HG02678 (cell line): ENCODE measurements at regions not wholly inside any gene's neighbourhood (a gene's known extent, or its start where the extent isn't known, plus 50 kb on each side); places are given as distances from the start of the nearest gene placed in this dataset.

Experiments
- ATAC-seq: cut with Tn5 transposase; IDR thresholded peaks from one replicate; pipeline ENCODE4 v1.9.1; 2021; ENCODE audit warnings: mild to moderate bottlenecking, moderate library complexity; ENCODE audit not compliant: unreplicated experiment

DNA sequence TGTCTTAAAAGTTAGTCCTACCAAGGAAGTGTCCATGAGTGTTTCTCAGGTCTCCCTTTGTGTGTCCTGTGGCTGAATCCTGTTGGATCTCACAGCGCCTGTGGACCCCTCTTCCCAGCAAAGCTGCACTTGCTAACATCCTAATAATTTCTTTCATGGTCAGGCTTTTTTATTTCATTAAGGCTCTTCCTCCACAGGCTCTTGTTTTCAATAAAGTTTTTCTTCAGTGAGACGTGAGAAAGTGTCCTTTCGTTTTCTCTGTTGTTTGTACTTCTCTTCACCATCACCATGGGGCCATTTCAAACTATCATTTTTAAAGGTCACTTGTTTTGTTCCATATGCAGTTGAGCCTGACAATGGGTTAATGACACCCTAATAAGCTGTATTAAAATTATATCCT lies 231.5 kb downstream of the LMO4 start:
- no peak for ATAC-seq

DNA sequence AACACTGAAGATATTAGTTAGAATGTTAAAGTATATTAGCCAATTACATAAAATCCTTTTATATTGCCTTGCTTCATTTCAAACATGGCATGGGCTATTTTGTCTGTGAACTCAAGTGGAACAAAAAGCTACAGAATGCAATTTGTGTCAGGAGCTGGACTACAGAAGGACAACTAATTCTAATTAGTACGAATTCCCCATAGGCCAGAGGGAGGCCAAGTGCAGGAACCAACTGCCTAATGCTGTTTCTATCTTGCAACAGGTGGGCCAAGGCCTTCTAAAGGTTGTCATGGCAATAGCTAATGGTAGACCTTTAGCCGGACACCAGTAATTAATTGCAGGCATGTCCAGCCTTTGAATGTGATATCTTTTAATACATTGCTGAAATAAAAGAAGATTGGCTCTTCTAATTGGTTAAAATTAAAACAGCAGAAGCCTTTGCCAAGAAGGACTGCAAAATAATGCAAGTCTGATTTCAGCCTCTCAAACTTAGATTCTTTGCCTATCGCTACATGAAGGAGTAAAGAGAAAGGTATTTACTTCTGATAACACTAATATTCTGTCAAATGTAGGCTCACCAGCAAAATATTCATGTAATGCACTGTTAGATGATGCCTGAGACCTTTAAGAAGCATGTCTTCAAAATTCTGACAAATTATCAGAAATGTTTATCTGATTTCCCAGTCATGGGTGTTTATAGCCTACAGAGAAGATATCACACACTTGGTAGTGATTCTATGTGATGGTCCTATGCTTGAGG lies 232.1 kb downstream of the LMO4 start:
- ATAC-seq, result no peak

DNA sequence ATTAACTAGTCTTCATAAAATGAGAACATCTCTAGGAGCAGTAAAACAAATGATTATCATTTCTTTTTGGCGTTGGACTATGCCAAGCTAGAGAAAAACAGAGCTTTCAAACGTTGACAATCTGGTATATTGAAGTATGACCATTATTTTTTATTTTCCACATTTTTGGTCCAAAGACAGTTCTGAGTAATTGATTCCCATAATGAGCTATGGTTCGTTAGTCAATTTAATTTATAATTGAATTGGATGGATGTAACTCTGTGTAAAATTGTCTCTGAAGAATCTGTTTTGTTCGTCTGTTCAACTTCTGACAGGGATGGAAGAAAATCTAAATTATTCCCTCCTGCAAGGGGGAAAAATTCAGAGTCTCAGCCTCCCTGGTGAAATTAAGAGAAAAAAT lies 234.5 kb downstream of the LMO4 start:
- ATAC-seq, result no peak

DNA sequence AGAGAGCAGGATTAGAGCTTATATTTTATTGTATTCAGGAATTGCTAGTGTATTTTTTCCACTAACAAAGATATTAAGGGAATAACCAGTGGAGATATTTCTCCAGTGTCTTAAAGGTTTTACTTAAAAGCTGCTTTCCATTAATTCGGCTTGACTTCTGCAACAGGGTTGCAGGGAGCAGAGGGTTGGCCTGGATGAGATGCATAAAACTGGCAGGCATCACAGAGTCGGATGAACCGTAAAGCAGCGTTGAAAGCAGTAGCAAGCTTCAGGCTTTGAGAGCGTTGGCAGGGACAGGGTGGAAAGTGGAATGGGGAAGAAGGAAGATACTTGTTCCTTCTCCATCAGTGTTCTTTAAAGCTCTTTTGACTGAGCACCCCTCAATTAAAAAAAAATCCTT lies 237.2 kb downstream of the LMO4 start:
- no peak for ATAC-seq

DNA sequence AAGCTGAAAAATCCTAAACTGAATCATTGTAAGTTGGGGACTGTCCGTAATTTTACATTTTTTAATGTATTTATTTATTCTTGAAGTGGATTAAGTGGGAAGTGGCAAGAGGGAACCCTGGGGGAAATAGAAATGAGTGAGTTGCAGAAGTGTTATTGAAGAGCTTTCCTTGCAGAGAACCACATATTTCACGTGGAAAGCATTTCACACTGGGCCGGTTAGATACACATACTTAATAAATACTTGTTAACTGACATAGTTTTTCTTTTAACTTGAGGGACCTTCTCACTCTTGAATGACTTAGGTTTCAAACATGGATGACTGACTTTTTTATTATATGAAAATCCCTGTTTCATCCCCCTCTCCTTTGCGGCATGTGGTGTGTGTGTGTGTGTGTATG lies 239.3 kb downstream of the LMO4 start:
- ATAC-seq, result no peak

DNA sequence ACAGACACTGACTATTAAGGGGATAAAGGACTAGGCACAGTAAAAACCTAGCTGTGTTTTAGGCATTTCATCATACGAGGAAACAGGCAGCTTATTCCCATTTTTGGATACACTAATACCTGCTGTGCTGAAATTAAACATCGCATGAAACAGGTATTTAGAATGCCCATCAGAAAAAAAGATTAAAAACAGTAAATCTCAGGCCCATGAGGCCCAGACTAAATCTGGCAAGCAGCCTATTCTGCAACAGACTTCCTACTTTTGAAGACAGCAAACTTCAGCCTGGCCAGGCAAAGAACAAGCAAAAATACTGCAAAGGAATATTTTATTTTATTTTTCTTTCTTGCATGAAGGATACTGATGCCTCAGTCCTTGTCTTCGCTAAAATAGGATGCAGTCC lies 240.2 kb downstream of the LMO4 start:
- no peak for ATAC-seq

DNA sequence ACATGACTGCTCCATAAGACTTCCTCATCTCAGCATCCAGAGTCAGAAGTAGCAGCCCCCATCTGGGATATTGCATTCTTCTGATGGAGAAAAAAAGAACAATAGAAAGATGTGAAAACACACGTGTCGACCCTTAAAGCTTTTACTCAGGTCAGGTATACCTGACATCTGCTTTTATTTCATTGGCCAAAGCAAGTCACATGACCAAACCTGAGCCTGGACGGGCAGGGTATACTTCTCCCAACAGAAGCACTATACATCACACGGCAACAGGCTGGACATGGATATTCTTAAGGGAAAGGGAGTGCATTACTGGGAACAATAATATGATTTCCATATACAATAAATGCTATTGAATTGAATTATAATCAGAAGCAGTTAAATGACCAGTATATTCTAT lies 243.3 kb downstream of the LMO4 start:
- ATAC-seq, result no peak

DNA sequence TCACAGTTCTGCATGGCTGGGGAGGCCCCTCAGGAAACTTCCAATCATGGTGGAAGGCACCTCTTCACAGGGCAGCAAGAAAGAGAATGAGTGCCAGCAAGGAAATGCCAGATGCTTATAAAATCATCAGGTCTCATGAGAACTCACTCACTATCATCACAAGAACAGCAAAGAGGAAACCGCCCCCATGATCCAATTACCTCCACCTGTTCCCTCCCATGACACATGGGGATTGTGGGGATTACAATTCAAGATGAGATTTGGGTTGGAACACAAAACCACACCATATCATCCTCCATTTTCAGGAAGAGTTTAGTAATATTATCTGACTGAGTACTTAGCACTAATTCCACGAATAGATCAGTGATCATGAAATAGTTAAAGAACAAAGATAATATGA lies 244.2 kb downstream of the LMO4 start:
- ATAC-seq, result no peak

DNA sequence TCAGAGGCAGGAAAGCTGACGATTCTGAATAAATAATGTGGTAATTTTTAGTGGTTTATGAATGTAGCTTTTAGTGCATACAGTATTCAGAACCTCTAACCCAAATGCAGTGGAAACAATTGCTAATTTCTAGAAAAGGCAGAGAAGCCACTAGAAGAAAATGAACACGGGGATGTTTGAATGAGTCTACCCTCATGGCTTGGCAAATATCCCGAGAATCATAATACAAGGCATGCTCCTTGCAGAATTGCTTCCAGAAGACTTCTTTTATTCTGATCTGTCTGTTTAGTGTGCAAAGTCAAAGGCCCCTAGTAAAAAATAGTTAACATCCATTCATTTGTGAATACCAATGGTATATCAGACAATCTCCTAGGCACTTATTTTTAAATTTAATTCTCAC lies 246.8 kb downstream of the LMO4 start:
- no peak for ATAC-seq

DNA sequence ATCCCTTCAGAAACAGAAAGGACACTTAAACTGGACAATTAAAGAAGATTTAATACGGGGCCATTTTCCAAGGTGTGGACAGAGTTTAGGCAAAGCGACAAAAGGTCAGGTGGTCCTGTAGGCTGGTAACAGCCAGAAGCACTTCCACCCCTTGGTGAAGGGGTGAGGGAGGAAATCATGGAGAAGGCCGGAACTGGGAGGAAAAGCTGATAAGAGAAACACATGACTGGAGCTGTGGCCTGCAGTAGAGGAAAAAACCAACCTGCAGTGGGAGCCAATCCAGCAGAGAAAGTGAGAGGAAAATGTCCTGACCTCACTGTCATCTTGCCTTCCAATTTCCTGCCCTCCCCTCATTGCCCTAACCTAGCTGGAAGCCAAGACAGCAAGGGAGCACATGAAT lies 249.8 kb downstream of the LMO4 start:
- ATAC-seq, result no peak

DNA sequence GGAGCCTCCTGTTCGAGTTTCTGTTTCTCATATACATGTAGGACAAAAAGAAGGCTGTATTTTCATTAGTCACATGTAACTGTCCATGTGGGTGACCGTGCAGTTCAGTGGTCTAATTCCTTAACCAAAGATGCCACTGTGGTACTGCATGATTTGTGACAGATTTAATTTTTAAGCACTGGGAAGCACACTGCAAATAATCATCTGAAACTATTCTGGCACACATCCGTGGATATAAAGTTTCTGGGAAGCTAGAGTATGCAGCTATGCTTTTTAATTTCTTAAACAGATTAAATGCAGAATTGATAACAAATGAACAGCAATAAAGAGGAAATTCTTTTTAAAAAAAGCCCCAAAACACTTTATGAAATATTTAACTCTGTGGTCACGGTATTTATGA lies 254.8 kb downstream of the LMO4 start:
- no peak for ATAC-seq

DNA sequence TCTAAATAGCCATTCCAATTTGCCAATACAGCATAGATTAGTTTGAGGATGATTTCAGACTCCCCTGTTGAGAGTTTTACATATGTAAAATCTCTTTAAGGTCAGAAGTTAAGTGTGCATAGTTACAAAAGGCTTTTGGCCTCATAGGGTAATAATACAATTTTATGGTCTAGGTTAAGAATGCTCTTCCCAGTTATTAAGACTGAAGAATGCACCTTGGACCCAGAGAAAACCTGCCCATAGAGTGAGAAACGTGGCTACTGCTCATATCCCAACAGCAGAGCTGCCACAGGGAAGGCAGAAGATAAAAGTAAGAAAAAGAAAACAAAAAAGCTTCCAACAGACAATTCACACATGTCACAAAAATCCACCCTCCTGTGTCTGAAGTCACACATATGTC lies 255.9 kb downstream of the LMO4 start:
- ATAC-seq, result no peak

DNA sequence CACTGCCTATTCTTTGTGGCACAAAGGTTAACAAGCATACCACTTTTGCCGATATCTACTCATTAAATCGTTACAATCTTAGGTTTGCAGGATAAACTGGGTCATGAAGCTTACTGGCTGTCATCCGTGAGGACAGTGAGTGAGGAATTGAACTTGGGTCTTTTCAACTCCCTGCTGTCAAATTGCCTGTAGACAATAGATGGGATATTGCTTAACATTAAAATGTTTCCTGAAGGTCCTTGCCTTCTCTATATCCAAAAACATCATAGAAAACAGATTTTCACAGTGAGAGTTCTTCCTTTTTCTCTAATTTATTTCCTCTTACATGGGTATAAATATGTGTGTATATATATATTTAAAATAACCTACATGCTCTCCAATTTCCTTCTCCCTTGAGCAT lies 257.8 kb downstream of the LMO4 start:
- ATAC-seq, result no peak

DNA sequence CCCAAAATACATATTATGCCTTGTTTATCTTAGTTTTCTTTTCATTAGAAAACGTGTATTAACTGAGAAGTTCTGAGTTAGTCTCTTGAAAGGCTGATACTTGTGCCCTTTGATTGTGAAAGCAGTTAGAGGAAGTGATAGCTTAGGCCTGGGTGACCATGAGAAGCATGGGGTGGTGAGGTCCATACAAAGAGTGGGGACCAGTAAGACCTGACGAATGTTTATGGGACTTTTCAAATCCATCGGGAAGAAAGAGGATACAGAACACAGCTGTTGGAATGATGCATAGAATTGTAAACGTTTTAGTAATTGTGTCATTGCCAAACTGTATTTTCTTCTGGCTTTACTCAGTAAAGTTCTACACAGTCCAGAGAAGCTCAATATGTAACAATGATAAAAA lies 259.8 kb downstream of the LMO4 start:
- ATAC-seq, result peak; percentile 65

DNA sequence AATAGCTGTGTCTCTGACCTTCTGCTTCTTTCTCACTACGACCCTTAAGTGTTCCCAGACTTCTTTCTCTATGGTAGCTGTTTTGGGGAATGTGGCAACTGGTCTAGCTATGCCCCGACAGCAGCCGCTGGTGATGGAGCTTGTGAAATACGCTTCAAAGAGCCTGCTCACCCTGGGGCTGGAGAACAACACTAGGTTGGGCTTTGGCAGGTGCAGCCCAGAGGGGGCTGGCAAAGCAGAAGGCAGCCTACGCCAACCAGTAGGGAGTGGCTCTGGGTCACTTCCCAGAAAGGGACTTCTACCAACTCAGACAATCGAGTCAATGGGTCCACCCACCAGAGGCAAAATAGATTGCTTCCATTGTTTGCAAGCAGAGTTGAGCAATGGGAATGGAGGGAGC lies 262.8 kb downstream of the LMO4 start:
- no peak for ATAC-seq

DNA sequence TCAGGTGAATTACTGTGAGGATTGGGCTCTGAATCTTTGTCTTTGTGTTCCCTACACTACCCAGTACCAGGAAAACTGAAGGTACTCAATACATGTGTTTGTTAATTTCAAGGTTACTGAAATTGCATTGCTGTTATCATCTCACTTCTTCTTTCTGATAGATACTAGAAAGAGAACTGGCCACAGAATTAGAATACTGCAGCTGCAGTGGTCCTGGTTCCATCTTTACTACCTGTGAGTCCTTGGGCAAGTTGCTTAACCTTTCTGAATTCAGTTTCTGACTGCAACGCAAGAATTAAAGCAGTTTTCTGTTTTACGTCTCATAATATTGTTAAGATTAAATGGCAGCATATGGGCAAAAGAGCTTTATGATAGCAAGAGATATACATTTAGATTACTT lies 263.5 kb downstream of the LMO4 start:
- peak; percentile 89 for ATAC-seq

DNA sequence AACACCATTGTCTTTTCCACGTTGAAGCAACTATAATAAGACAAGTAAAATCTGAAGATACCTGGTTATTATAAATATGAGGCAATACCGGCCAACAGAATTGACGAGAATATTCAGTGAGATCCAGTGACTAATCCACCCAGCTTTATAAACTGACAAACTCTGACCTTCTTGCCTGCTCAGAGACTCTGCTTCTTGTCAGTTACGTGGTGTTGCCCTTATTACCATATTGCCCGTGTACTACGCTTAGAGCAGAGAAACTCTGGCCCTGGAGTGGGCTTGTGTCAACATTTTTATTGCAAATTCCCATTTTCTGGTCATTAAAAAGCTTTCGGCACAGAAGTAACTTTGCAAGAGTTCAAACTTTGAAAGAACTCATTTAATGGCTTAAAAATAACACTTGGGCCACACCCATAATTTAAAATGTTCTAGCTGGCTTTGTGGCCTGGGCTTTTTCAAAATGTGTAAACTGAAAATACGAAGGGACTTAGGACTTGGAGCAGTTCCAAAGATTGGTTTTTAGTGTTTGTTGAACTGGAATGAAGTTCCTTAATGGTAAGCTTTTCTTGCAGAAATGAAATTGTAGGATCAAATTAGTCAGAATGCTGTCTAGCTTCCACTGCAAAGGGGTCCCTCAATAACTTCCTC lies 266.2 kb downstream of the LMO4 start:
- no peak for ATAC-seq

DNA sequence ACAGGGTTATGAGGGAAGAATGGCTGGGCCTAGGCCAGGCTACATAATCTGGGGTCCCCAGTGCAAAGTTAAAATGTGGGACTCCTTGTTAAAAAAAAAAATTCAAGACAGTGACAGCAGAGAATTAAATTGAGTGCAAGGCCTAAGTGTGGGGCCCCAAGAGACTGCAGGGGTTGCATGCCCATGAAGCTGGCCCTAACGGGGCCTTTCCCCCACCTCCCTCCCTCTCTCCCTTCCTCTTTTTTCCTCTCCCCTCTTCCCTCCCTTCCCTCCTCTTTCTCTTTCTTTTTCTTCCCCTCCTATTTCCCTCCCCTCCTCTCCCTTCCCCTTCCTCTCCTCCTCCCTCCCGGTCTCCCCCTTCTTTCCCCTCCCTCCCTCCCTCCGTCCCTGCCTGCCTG lies 266.7 kb downstream of the LMO4 start:
- ATAC-seq, result no peak

DNA sequence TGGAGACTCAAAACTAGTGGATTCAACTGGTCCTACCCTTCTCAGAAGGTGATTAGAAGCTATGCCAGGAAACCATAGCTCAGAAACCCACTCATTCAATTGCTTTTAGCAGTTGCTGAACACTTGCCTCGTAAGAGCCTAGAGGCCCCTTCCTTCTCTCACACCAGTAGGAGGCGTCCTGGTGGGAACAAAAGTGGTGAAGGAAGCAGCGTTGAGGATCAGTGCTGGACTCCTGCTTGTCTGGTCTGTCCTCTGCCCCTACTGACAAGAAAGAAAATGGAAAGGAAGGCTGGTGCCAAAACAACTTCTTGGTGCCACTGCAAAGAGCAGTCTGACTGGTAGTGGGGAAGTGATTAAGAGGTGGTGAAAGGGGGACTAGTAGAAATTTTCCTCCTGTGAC lies 269.7 kb downstream of the LMO4 start:
- no peak for ATAC-seq

DNA sequence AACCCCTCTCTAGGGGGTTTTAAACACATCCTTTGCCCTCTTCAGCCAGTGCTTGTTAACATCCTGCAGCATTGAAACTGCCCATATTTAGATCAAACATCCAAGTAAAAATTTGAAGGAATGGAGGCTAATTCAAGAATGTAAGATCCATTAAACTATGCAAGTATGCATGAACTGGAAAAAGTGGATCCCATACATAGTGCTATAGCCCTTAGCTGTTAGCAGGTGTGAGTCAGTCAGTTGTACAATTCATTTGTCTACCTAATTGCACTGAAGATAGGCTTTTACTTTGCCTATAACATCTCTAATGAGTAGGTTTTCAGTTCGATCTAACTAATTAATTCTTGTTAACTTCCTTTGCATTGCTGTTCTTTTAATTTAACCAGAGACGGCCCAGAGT lies 270.9 kb downstream of the LMO4 start:
- no peak for ATAC-seq

DNA sequence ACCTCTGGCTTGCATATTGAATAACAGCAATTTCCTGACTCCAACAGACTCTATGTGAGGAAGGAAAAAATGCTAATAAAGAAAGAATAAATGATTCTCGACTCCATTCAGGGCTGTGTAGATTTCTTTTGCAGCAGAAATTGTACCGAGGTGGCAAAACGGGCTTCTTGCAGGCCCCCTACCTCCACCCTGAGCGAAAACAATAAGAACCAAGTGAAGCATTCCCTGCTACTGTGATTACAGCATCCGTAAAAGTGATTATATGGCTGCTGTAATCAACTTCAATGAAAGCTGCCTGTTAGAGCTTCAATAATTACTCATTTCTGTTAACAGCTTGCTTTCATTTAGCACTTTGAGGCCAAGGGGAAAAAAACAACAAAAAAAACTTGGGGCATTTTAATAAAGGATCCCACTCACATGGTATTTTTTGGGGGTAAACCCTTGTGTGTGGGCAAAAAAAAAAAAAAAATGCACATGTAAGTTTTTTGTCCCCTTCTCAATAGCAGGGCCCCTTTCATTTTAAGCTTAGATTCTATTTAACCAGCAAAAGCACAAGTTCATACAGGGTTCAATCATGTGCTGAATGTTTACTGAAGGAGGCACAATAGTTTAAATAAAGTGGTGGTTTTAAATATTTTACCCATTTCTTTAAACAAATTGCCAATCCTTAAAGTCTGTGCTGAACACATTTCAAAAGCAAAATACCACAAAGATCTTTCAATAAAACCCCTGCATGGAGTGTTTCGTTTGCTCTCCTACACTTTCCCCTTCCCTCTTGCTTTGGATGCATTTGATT lies 271.6 kb downstream of the LMO4 start:
- no peak for ATAC-seq

DNA sequence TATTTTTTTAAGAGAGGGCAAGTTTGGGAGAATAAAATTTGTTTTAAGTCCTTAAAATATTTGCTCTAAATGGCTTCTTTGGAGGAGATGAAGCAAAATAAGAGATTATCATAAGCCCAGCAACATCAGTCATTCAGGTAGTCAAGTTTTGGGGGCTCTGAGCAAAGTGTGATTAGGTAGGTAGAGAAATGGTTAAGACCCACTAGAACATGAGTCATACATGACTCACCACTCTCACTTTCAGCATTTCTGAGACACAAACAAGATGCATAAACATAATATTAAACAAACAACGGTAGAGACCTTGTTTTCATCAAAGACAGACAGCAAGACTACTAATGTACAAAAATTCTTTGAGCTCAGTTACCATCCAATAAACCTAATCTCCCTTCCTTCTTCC lies 272.2 kb downstream of the LMO4 start:
- ATAC-seq, result no peak
